Peyer's patch (tissue), 4 donors: ENCODE measurements at regions not wholly inside any gene's neighbourhood (a gene's known extent, or its start where the extent isn't known, plus 50 kb on each side); places are given as distances from the start of the nearest gene placed in this dataset.

Experiments used
- CTCF ChIP-seq, 6 experiments: fragments of 450-650 bp in 4 of 6; fragments of 200-600 bp in 2 of 6; sonication (generic) in 1 of 6; IDR thresholded peaks; one replicate each; pipeline ENCODE4 v1.5.1; 2017 to 2019; ENCODE audit warnings: antibody characterized with exemption in 6 of 6, mild to moderate bottlenecking in 3 of 6, moderate library complexity in 1 of 6
- POLR2A ChIP-seq, 2 donors: fragments of 450-650 bp; IDR thresholded peaks; one replicate each; pipeline ENCODE4 v1.5.1; 2017; ENCODE audit warnings: antibody characterized with exemption in 2 of 2, mild to moderate bottlenecking in 2 of 2, moderate library complexity in 2 of 2

- TF ChIP-seq CTCF (IDR thresholded peaks at IDR 0.05) (no peak), POLR2A (IDR thresholded peaks at IDR 0.05) (no peak)
Observed at GRCh38 chr10:128209862-128210214, 83.6 kb upstream of the MKI67 start.
